ENCODE measurements at regions not wholly inside any gene's neighbourhood (a gene's known extent, or its start where the extent isn't known, plus 50 kb on each side); places are given as distances from the start of the nearest gene placed in this dataset.

- H3K9me3 ChIP-seq (ENCODE audit: control insufficient read depth, insufficient read depth, low read depth, low read length): no peaks in the 10 kb centered on the region
- H3K36me3 ChIP-seq (ENCODE audit: control insufficient read depth, insufficient read depth, low read length): no peaks in the 10 kb centered on the region
- BruUV-seq (replicated peaks): no TSS peak
- POLR2A ChIA-PET: no interaction called here
- CTCF ChIA-PET: no interaction called here
- DNase-seq (ENCODE audit: low read depth, low spot score): no peak
- H3K27me3 ChIP-seq (ENCODE audit: control insufficient read depth, insufficient read depth, low read length): no peaks in the 10 kb centered on the region
- in situ Hi-C loops (cut with HindIII; ENCODE audit: low pct_unique_long_range_greater_than_20kb, low sequenced_read_pairs) (no loop called here), intact Hi-C loops (cut with micrococcal nuclease; ENCODE audit: unreplicated experiment) (no loop called here)
- H3K4me3 ChIP-seq (ENCODE audit: low read depth in 2 of 2, low read length in 2 of 2): no peak overlapping the region
- H3K4me1 ChIP-seq (ENCODE audit: control insufficient read depth, insufficient read depth, low read length): no peaks in the 10 kb centered on the region
- no peak overlapping the region for H3K27ac ChIP-seq (ENCODE audit: low read length)
- no peak for ATAC-seq
- TF ChIP-seq, protein P1, sequence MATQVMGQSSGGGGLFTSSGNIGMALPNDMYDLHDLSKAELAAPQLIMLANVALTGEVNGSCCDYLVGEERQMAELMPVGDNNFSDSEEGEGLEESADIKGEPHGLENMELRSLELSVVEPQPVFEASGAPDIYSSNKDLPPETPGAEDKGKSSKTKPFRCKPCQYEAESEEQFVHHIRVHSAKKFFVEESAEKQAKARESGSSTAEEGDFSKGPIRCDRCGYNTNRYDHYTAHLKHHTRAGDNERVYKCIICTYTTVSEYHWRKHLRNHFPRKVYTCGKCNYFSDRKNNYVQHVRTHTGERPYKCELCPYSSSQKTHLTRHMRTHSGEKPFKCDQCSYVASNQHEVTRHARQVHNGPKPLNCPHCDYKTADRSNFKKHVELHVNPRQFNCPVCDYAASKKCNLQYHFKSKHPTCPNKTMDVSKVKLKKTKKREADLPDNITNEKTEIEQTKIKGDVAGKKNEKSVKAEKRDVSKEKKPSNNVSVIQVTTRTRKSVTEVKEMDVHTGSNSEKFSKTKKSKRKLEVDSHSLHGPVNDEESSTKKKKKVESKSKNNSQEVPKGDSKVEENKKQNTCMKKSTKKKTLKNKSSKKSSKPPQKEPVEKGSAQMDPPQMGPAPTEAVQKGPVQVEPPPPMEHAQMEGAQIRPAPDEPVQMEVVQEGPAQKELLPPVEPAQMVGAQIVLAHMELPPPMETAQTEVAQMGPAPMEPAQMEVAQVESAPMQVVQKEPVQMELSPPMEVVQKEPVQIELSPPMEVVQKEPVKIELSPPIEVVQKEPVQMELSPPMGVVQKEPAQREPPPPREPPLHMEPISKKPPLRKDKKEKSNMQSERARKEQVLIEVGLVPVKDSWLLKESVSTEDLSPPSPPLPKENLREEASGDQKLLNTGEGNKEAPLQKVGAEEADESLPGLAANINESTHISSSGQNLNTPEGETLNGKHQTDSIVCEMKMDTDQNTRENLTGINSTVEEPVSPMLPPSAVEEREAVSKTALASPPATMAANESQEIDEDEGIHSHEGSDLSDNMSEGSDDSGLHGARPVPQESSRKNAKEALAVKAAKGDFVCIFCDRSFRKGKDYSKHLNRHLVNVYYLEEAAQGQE (IDR thresholded peaks at IDR 0.05; ENCODE audit: insufficient read depth in 1 of 2, low read depth in 2 of 2, low read length in 1 of 2): no peak
- no peak for TF ChIP-seq POLR2AphosphoS5 (IDR thresholded peaks at IDR 0.05; ENCODE audit: low read depth, low read length)
- TF ChIP-seq, protein P2, sequence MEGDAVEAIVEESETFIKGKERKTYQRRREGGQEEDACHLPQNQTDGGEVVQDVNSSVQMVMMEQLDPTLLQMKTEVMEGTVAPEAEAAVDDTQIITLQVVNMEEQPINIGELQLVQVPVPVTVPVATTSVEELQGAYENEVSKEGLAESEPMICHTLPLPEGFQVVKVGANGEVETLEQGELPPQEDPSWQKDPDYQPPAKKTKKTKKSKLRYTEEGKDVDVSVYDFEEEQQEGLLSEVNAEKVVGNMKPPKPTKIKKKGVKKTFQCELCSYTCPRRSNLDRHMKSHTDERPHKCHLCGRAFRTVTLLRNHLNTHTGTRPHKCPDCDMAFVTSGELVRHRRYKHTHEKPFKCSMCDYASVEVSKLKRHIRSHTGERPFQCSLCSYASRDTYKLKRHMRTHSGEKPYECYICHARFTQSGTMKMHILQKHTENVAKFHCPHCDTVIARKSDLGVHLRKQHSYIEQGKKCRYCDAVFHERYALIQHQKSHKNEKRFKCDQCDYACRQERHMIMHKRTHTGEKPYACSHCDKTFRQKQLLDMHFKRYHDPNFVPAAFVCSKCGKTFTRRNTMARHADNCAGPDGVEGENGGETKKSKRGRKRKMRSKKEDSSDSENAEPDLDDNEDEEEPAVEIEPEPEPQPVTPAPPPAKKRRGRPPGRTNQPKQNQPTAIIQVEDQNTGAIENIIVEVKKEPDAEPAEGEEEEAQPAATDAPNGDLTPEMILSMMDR (IDR thresholded peaks at IDR 0.05): no peak
- no peak for TF ChIP-seq TCF7L2 (IDR thresholded peaks at IDR 0.05; ENCODE audit: low read depth, low read length)
- no peak for TF ChIP-seq SIN3A (IDR thresholded peaks at IDR 0.05; ENCODE audit: borderline replicate concordance, insufficient read depth, low read depth, low read length)
Measured at GRCh38 chr2:217360781-217361482, 501.1 kb upstream of the TNP1 start.

GRCh38 chr2:217360111-217360510, 500.2 kb upstream of the TNP1 start:
- ATAC-seq (no peak), DNase-seq (ENCODE audit: low read depth, low spot score) (no peak)
- Histone ChIP-seq H3K9me3 (ENCODE audit: control insufficient read depth, insufficient read depth, low read depth, low read length) (no peaks in the 10 kb centered on the region), H3K4me1 (ENCODE audit: control insufficient read depth, insufficient read depth, low read length) (no peaks in the 10 kb centered on the region), H3K4me3 (ENCODE audit: low read depth in 2 of 2, low read length in 2 of 2) (no peak overlapping the region), H3K36me3 (ENCODE audit: control insufficient read depth, insufficient read depth, low read length) (no peaks in the 10 kb centered on the region), H3K27ac (ENCODE audit: low read length) (no peak overlapping the region), H3K27me3 (ENCODE audit: control insufficient read depth, insufficient read depth, low read length) (no peaks in the 10 kb centered on the region)
- ChIA-PET POLR2A (no interaction called here), CTCF (no interaction called here)
- intact Hi-C loops (cut with micrococcal nuclease; ENCODE audit: unreplicated experiment) (no loop called here), in situ Hi-C loops (cut with HindIII; ENCODE audit: low pct_unique_long_range_greater_than_20kb, low sequenced_read_pairs) (no loop called here)
- BruUV-seq (replicated peaks): no TSS peak
- TF ChIP-seq SIN3A (IDR thresholded peaks at IDR 0.05; ENCODE audit: borderline replicate concordance, insufficient read depth, low read depth, low read length) (no peak), TCF7L2 (IDR thresholded peaks at IDR 0.05; ENCODE audit: low read depth, low read length) (no peak), POLR2AphosphoS5 (IDR thresholded peaks at IDR 0.05; ENCODE audit: low read depth, low read length) (no peak)
- TF ChIP-seq, protein P2 (IDR thresholded peaks at IDR 0.05): no peak
- TF ChIP-seq, protein P1 (IDR thresholded peaks at IDR 0.05; ENCODE audit: insufficient read depth in 1 of 2, low read depth in 2 of 2, low read length in 1 of 2): no peak

All from Panc1 (cell line).